Esophagus squamous epithelium (tissue), 4 donors: ENCODE measurements at regions not wholly inside any gene's neighbourhood (a gene's known extent, or its start where the extent isn't known, plus 50 kb on each side); places are given as distances from the start of the nearest gene placed in this dataset.

Experiments
- POLR2A ChIP-seq, 4 donors: fragments of 450-650 bp; IDR thresholded peaks; one replicate each; pipeline ENCODE4 v1.6.1; 2017; ENCODE audit warnings: antibody characterized with exemption in 4 of 4, mild to moderate bottlenecking in 4 of 4, moderate library complexity in 3 of 4
- TF ChIP-seq, protein P1 (sequence below), 6 experiments: fragments of 450-650 bp in 4 of 6; fragments of 200-600 bp in 2 of 6; sonication (generic) in 2 of 6; IDR thresholded peaks; one replicate each; pipeline ENCODE4 v1.5.1; 2016 to 2019; ENCODE audit warnings: antibody characterized with exemption in 6 of 6, mild to moderate bottlenecking in 4 of 6, moderate library complexity in 4 of 6

- TF ChIP-seq, protein P1, sequence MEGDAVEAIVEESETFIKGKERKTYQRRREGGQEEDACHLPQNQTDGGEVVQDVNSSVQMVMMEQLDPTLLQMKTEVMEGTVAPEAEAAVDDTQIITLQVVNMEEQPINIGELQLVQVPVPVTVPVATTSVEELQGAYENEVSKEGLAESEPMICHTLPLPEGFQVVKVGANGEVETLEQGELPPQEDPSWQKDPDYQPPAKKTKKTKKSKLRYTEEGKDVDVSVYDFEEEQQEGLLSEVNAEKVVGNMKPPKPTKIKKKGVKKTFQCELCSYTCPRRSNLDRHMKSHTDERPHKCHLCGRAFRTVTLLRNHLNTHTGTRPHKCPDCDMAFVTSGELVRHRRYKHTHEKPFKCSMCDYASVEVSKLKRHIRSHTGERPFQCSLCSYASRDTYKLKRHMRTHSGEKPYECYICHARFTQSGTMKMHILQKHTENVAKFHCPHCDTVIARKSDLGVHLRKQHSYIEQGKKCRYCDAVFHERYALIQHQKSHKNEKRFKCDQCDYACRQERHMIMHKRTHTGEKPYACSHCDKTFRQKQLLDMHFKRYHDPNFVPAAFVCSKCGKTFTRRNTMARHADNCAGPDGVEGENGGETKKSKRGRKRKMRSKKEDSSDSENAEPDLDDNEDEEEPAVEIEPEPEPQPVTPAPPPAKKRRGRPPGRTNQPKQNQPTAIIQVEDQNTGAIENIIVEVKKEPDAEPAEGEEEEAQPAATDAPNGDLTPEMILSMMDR (IDR thresholded peaks at IDR 0.05): no peak
- no peak for TF ChIP-seq POLR2A (IDR thresholded peaks at IDR 0.05)
These were observed 80.8 kb upstream of the CIBAR2 start for GRCh38 chr16:85193115-85193493.
